KG1 (cell line): ENCODE measurements at regions not wholly inside any gene's neighbourhood (a gene's known extent, or its start where the extent isn't known, plus 50 kb on each side); places are given as distances from the start of the nearest gene placed in this dataset.

Experiments
- DNase-seq: peaks from one replicate; lab custom pipeline; 2025; lab: John Stamatoyannopoulos, UW

DNA sequence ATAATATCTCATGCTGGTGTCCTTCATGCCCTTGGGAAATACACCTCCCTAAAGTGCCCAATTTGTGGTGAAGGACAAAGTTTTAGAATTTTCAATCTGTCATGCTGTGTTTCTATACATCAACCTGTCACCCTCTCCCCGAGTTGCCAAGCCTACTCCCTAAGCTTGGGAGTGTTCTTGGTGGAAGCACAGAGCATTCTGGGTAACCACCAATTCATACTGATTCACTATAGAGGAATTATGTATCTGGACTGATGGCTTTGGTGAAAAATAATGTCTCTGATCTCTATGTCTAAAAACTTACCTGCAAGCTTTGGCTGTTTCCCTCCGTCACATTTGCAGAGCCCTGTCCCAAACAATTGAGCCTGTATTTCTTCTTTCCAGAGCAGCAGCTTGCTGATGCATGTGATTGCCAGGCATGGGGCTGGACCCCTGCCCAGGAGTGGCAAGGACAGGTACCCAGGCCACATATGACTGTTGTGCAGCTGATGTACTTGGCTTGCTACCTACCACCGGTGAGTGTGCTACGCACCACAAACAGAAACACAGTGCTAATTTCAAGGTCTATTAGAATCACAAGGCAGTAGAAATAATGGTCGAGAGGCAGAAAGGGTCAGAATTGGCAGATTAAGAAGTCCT, 202.8 kb upstream of the CITED2 start:
- no peak for DNase-seq

GRCh38 chr6:139572001-139572400, 197.6 kb upstream of the CITED2 start:
- no peak for DNase-seq

DNA sequence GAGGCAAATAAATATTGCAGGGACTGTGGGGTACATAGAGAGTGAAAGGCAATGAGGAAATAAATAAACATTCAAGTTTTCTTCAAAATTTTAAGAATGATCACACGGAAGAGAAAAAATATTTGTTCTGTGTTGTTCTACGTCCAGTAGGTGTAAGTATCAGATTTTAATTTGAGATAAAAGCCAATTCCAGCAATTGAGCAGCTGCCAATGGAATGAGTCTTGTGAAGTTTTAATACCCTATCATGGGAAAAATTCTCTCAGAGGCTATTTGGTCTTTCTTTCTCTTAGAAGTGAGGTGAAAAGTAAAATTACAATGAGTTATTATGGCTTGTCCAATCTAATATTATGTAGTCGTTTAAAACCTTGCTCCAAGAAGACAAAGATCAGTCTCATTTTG, 195.7 kb upstream of the CITED2 start:
- no peak for DNase-seq

- no peak for DNase-seq
These were observed 195.1 kb upstream of the CITED2 start for GRCh38 chr6:139569566-139569965.

GRCh38 chr6:139568956-139569538, 194.6 kb upstream of the CITED2 start:
- DNase-seq, result no peak

DNA sequence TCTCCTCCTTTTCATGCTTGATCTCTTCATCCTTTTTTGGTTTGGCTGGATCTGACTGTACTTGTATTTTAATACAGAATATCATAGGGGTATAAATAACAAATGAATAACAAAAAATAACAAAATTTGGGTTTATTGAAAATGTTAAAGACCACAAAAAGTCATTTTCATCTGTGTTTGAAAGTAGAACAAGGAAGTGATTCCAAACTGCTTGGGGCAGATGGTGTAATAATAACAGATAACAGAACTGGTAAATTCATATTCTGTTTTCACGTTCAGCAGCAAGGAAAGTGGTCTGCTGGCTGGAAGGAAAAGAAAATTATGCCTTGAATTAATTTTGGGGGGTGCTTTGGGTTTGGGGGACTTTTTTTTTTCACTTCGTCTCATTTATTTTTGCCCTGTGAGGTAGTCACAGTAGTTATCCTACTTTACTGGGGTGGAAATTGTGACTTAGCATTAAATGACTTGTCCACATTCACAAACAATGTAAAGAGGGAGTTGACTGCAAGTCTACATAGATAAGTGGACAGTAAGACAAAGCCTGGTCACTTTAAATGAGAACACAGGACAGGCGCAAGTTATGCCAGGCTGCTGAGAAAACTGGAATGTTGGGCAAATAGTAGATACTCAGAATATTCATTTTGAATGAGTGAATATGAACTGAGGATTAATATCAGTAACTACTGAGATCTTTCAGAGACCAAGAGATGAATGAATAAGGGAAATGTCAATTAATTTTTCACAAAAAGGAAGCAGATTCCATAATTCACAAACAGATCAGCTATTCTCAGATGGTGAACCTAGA, 193.9 kb upstream of the CITED2 start:
- no peak for DNase-seq

DNA sequence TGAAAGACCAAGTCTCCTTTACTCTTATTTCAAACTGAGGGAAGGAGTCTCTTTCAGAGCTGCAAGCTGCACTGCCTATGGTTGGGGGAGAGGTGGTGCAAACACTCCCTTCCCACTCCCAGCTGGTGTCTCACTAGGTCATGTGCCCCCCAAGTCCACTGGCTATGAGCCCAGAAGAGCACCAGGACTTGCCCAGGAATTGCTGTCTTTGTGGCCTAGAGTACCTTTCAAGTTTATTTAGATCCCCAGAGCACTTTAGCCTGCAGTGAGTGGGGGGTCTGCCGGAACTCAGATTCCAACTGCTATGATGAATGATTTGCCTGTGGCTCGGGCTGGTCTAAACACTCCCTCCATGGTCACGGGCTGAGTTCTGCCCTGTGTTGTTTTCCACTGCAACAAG, 192.6 kb upstream of the CITED2 start:
- no peak for DNase-seq

- no peak for DNase-seq
These were observed 191.1 kb upstream of the CITED2 start for GRCh38 chr6:139565591-139565990.

- DNase-seq, result no peak
These were observed 183.1 kb upstream of the CITED2 start for GRCh38 chr6:139557547-139557946.

DNA sequence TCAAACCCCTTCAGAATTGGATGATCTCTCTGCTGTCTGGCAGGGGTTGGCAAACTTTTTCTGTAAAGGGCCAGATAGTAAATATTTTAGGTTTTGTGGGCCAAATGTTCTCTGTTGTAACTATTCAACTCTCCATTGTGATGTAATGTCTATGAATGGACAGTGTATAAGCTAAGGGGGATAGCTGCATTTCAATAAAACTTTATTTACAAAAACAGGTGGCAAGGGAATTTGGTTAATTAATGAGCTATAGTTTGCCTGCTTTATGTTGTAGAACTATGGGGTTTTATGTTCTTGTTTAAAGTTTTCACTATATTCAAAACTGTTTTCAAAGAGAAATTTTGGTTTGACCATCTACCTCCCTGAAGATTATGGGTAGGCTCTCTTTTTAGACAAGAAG, 182.1 kb upstream of the CITED2 start:
- DNase-seq, result no peak

- DNase-seq, result no peak
These were observed 179.5 kb upstream of the CITED2 start for GRCh38 chr6:139553916-139554315.

- DNase-seq, result no peak
These were observed 176.9 kb upstream of the CITED2 start for GRCh38 chr6:139551376-139551775.

DNA sequence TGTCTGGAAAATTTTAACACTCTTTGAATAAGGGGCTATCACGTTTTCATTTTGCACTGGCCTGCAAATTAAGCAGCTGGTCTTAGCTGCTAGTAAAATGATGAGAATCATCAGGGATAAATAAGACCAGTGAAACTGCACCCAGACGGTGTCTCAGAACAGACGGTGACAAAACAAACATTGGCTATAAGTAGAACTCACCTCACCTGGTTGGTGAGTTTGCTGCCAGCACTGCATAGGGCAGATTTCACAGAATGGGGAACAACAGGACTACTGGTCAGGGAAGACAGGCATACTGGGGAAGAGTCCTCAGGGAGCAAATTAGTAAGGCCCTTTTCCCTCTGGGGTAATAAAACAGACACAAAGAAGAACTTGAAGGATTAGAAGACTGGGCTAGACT, 175.9 kb upstream of the CITED2 start:
- no peak for DNase-seq

DNA sequence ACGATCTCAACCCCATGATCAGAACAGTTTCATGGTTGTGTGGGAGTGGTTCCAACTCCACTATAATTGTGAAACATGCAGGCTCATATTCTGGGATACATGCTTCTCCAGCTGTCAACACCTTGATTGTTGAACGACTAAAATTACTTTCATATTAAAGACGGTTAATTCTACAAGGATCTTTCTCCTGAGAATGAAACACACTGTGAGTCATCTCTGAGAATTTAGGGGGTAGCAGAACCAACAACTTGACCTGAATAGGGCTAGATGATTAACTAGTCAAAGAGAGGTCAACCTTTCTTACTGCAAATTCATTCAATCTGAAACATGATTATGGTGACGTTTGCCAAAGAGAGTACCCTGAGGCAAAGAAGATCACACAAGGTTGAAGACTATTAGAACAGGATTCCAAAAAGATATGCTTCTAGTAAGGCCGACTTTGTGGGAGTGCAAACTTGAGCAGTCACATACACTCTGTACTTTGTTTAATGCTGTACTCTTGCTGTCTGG, 175.2 kb upstream of the CITED2 start:
- no peak for DNase-seq

DNA sequence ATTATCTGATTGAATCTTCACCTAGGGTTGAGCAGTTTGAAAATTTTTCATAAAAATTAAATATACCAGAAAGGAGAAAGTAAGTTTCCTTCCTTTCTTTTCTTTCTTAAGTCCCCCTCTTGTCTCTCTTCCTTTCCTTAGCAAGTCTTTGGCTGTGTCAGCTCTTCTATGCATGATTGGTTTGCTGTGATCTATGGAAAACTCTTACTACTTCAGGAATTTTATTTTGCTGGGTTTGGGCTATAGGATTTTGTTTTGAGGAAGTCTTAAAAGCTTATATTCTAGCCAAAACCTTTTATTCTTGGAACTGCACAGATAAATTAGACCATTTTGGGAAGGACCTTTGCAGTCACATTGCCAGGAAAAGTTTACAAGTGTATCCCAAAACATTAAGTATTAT, 173.4 kb upstream of the CITED2 start:
- DNase-seq, result no peak

- DNase-seq, result no peak
These were observed 172.8 kb upstream of the CITED2 start for GRCh38 chr6:139547122-139547776.

- no peak for DNase-seq
These were observed 171.6 kb upstream of the CITED2 start for GRCh38 chr6:139546106-139546472.

DNA sequence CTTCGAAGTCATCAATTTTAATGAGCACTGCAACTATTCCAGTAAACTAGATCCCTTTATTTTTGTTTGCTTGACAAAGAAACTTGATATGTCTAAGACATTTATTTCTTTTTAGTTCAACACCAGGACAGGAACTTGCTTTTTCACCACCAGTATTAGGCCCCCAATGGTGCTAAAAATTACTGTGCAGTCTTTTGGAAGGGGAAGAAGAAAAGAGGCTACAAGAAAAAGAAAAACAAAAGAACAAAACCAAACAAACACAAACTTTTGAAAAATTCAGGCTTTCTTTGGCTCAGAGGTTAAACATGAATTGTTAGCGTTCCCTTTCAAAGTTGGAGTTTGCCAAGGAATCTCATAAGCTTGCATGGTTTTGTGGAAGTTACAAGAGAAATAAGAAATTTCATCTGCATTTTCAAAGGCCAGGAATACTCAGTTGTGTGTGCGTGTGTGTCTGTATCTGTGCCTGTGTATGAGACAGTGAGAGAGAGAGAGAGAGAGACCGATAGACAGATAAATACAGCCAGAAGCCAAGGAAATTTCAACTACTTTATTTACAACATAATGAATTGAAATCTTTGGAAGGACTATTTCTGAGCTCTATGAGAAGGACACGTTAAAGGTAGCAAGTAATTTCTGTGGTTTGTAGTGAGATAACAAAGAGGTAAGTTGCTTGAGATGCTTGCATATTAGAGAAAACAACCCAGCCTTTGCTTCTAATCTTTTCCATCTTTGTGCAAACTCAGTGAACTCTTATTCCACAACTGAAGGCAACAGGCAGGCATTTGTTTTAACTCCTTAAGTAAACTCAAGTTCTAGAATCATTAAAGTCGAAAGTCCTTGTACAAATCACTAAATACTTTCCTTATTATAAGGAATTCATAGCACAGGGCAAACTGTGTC, 171.0 kb upstream of the CITED2 start:
- DNase-seq, result no peak

DNA sequence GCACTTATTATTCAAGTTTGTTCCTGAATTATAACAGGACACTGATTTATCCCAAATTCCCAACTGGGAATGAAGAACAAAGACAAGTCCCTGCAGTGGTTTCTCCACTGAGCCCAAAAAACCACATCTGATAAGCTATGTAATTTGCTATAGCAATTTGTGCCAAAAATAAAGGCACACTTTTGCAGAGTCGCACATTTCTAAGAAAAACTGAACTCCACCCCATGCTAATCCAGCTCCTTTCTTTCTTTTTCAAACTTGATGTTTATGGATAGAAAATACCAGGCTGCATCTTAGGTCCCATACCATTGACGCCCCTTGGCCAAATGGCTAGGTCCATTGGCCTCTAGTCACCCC, 170.2 kb upstream of the CITED2 start:
- DNase-seq, result no peak

GRCh38 chr6:139542351-139542750, 167.9 kb upstream of the CITED2 start:
- no peak for DNase-seq

DNA sequence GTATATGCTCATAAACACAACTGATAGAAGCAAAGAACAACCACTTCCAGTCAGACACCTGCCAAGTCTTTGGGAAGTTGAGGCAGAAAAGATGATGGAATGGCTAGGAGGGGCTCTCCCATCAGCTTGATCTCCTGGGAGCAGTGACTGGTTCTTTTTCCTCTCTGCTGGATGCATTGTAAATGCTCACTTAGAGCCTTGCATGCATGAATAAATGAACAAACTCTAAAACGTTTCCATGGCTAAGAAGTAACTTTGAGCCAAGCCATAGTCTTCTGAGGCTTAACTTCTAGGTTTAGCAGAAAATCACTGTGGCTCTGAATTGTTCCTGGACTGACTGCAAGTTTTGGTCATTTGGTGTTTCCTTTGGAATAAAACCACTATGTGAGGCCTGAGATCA, 166.4 kb upstream of the CITED2 start:
- DNase-seq, result no peak

- DNase-seq, result no peak
These were observed 165.8 kb upstream of the CITED2 start for GRCh38 chr6:139540276-139540675.
